NCI-H2227 (cell line): ENCODE measurements at regions not wholly inside any gene's neighbourhood (a gene's known extent, or its start where the extent isn't known, plus 50 kb on each side); places are given as distances from the start of the nearest gene placed in this dataset.

Experiments used
- DNase-seq: peaks from one replicate; lab custom pipeline; 2025; ENCODE audit not compliant: unreplicated experiment; lab: John Stamatoyannopoulos, UW

GRCh38 chr12:88782351-88782750 lies 202.1 kb upstream of the KITLG start:
- DNase-seq = no peak

- DNase-seq = no peak
Measured at GRCh38 chr12:88781909-88782308, 201.6 kb upstream of the KITLG start.

DNA sequence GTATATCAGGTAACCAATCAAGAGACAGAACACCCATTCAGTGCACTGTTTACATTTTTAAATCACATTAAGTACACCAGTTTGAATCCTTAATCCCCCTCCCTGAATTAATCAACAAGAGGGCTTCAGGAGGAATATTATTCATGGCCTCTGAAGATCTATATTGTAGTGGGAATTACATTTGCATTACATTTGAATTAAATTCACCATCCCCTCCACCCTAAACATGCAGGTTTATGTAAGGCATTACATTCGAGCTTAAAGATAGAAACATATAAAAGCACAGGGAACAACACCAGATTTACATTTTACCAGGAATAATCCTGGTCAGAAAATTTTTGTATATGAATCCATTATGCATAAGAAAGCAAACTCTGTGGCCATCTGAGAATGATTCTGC lies 197.8 kb upstream of the KITLG start:
- DNase-seq = no peak

GRCh38 chr12:88775742-88776151 lies 195.5 kb upstream of the KITLG start:
- no peak for DNase-seq

GRCh38 chr12:88767699-88768098 lies 187.4 kb upstream of the KITLG start:
- DNase-seq = no peak

- no peak for DNase-seq
Measured at GRCh38 chr12:88764781-88765480, 184.7 kb upstream of the KITLG start.

DNA sequence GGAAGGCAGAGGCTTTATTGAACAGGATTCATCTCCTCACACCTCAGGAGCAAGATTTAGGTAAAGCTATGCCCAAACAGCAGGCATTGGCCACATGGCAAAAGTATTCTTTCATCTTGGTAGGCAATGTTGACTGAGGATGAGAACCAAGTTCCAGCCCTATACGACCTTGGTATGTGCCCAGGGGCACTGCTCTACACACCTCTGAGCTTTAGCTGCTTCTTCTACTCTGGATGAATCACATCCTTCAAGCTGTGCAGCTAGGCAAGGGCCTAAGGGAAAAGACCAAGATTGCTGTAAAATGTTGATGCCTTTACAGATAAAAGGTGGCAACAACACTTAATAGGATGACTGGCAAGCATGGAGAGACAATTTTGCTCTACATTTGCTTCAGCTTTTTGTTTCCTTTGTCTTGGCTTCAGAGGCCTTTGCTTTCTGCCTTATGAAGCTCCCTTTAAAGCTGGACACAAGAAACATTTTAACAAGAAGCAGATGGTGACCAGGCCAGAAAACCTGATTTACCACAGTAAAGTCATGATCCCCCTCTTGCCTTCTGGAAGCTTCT lies 183.3 kb upstream of the KITLG start:
- no peak for DNase-seq

DNA sequence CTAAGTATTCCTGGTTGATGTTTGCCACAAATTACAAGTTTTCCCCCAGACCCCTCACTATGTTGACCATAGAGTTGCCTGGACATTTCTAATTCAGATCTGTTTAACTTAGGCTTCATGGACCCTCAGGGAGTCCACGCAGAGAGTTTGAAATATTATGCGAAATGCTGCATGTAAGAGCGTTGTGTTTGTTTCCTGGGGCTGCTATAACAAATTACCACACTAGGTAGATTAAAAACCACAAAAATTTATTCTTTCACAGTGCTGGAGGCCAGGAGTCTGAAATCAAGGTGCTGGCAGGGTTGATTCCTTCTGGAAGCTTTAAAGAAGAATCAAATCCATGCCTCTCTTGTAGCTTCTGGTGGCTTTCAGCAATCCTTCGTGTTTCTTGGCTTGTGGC lies 177.9 kb upstream of the KITLG start:
- no peak for DNase-seq

DNA sequence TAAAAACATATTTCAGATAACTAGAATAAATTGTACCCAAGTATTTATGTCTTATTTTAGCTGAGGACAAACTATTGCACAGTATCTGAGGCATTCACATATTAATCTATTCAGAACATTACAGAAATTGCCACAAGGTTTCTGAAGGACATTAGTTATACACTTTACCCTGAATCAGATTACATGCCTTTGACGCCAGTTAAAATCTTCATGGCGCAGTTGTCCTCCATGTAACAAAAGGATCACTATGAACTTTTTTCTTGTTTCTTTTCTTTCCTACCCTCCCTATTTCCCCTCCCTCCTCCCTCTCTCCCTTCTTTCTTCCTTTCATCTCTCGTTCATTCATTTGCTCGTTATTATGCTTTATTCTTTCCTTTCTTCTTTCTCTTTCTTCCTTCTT lies 176.6 kb upstream of the KITLG start:
- no peak for DNase-seq

- no peak for DNase-seq
Measured at GRCh38 chr12:88756153-88756552, 175.9 kb upstream of the KITLG start.

GRCh38 chr12:88753707-88754106 lies 173.4 kb upstream of the KITLG start:
- no peak for DNase-seq

DNA sequence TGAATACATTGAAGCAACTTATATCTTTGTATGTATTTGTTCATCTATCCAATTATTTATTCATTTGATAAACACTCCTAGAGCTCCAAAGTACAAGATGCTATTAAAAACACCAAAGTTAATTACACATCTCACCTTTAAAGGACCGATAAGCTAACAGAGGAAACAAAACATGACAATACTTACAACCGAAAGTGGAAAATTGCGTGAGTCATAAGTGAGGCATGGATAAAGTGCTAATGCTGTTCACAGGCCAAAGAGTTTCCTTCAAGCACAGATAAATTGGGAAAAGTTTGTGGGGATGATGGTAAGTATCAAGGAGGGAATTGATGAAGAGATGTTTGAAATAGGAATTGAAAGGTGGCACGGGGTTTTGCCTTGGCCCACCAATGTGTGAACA lies 172.8 kb upstream of the KITLG start:
- no peak for DNase-seq

- no peak for DNase-seq
Measured at GRCh38 chr12:88752183-88752582, 171.9 kb upstream of the KITLG start.

DNA sequence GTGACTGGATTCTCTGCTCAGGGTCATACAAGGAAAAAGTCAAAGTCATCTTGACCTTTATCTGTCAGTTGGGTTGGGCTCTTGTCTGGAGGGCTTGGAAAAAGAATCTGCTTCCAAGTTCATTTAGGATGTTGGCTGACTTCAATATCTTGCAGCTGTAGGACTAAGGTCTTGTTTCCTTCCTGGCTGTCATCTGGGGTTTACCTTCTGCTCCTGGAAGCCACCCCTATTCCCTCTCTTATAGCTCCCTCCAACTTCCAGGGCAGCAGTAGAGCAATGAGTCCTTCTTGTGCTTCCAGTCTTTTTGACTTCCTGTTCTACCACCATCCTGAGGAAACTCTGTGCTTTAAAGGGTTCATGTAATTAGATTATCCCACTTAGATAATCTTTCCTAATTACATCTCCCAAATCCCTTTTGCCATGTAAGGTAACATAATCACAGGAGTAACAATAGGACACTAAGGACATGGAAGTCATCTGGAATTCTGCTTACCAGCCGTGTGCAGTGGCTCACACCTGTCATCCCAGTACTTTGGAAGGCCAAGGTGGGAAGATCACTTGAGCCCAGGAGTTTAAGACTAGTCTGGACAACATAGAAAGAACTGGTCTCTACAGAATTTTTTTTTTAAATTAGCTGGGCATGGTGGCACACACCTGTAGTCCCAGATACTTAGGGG lies 170.7 kb upstream of the KITLG start:
- DNase-seq = no peak

DNA sequence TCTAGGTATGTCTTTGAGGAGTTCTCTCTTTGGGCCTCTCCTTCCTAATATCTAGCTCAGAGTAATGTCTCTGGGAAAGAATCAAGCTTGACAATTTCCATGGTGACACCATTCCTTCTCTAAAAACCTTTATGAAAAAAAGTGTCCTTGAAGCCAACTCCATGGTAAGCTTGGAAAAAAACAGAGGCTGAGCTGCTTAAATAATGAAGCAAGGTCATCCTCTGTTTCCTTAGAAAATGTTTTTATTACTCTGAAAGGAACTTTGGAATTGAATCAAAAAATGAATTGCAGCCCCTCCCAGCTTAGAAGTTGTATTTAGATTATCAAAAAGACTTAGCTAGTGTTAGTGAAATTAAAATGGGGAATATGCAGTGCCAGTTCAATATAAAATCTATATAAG lies 166.1 kb upstream of the KITLG start:
- DNase-seq = no peak

- DNase-seq = no peak
Measured at GRCh38 chr12:88743946-88744685, 163.8 kb upstream of the KITLG start.

DNA sequence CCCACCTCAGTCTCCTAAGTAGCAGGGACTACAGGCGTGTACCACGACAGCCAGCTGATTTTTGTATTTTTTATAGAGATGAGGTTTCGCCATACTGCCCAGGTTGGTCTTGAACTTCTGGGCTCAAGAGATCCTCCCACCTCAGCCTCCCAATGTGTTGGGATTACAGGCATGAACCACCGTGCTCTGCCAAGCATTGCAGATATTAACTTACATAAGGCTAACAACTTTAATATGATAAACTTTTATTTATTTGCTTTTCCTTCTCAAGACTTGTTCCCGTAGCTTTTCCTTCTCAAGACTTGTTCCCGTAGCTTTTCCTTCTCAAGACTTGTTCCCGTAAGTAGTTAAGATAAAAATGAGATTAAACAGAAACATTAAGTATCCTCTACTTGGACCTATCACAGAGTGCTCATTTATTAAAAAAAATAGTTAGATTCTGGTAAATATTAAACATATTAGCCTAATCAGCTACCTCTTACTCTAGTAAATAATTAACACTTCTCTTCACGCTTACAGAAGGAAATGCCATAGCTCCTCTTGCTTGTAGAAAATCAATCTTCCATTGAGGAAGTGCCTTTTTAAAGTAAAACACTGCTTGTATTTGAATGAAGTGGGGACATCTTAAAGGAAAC lies 157.7 kb upstream of the KITLG start:
- no peak for DNase-seq

GRCh38 chr12:88736031-88736430 lies 155.8 kb upstream of the KITLG start:
- DNase-seq = no peak

DNA sequence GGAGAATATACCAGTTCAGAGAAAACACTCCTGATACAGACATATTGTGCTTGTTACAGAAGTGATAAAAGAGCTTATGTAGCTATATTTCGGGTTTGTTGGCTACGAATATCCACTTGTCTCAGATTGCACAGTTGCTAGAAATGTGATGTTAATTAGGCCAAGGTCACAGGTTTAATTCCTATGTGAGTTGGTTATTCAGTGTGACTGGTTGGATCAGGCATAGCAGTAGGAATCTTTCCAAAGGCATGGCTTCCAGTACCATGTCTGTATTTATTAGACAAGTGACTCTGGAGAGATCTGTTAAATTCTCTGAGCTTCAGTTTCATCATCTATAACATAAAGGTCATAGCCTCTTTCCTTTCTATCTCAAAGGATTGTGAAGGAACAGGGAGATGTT lies 152.7 kb upstream of the KITLG start:
- peak; percentile 72 for DNase-seq

GRCh38 chr12:88729196-88729595 lies 148.9 kb upstream of the KITLG start:
- no peak for DNase-seq
